ENCODE measurements at regions not wholly inside any gene's neighbourhood (a gene's known extent, or its start where the extent isn't known, plus 50 kb on each side); places are given as distances from the start of the nearest gene placed in this dataset.

DNA sequence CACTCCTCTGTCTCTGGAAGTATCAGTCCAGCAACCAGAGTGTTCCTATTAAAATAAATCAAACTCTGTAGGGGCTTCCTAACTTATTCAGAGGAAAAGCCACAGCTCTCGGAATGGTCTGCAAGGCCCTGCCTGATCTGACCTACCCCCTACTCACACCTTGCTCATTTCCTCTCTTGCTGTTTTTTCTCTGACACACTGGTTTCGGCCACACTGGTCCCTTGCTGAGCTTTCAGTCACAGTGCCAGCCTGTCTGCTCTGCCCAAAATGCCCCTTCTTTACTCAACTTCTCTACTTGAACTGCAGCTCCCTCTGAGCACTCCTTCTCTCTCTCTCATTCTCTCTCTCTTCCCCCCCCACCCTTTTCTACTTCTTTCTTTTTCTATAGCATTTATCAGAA is 430.2 kb downstream of the UTRN start:
- no peak for DNase-seq (ENCODE audit: low read depth in 2 of 2, low spot score in 1 of 2)

DNA sequence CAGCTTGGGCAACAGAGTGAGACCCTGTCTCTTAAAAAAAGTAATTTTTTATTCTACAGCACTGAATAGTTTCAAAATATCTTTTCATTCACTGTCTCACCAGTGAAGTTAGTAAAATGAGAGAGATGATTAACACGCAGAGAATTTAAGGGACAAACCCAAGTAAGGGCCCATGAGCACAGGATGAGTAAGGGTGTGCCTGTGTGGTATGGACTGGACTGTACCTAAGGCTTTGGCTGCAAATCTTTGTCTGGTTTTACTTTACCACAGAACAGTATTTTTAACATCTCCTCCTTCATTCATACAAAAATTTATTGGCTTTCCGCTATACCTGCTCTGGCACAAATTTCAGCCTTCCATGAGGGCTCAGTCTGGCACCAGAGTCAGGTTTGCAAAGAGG is 433.3 kb downstream of the UTRN start:
- no peak for DNase-seq (ENCODE audit: low read depth in 2 of 2, low spot score in 1 of 2)

DNA sequence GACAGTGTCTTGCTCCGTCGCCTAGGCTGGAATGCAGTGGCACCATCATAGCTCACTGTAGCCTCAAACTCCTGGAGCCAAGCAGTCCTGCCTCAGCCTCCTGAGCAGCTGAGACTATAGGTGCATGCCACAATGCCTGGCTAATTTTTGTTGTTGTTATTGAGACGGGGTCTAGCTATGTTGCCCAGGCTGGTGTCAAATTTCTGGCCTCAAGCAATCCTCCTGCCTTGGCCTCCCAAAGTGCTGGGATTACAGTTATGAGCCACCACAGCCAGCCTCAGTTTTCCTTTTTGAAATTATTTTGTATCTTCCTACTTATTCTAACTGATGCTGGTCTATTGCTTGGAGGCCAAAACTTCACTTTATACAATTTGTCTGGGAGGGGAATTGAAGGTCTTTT is 436.1 kb downstream of the UTRN start:
- no peak for DNase-seq (ENCODE audit: low read depth in 2 of 2, low spot score in 1 of 2)

DNA sequence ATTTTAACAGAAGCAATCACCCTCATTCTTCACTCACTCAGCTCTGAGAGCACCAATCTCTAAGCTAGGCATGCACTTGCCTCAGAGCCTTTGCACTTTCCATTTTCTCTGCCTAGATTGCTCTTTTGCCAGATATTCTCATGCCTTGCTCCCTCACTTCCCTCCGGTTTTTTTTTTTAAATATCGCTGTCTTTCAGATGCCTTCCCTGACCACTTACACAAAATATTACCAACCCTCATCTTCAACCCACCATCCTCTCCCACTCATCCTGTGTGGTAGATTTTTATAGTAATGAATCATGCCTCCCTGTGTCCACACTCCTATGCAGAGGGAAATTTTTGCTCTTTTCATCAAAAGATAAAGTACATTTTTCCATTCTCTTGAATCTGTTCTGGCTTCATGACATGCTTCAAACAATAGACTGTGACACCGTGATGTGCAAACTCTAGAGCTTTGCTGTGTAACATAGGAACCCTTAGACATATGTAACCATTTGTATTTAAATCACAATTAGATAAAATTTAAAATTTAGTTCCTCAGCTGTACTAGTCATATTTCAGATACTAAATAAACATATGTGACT is 437.1 kb downstream of the UTRN start:
- no peak for DNase-seq (ENCODE audit: low read depth in 2 of 2, low spot score in 1 of 2)

DNA sequence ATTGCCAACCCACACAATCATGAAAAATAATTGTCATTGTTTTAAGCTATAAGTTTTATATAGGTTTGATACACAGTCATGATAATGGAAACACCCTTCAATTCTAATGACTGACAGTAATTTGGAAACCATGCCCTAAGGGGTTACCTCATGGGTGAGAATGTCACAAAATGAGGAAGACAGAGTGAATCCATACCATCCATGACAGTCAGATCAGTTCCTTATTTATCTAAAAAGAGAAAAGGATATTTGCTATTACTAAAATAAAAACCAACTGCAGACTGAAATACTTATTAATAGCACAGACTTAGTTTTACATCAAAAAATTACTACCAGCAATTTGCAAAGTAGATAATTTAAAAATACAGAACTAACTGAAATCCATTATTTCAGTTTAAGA is 437.8 kb downstream of the UTRN start:
- DNase-seq (ENCODE audit: low read depth in 2 of 2, low spot score in 1 of 2) = no peak

DNA sequence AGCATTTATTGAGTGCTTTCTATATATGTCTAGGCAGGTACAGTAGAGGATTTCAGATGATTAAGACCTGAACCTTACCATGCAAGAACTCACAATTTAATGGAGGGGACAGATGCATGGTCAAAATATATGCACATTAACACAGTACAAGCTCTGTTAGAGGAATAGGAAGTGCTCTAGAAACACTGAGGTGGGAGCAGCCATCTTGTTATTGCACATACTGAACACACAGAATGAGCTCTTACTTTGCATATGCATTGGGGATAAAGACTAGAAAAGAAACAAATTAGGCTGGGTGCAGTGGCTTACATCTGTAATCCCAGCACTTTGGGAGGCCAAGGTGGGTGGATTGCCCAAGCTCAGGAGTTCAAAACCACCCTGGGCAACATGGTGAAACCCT is 438.3 kb downstream of the UTRN start:
- DNase-seq (ENCODE audit: low read depth in 2 of 2, low spot score in 1 of 2) = no peak

DNA sequence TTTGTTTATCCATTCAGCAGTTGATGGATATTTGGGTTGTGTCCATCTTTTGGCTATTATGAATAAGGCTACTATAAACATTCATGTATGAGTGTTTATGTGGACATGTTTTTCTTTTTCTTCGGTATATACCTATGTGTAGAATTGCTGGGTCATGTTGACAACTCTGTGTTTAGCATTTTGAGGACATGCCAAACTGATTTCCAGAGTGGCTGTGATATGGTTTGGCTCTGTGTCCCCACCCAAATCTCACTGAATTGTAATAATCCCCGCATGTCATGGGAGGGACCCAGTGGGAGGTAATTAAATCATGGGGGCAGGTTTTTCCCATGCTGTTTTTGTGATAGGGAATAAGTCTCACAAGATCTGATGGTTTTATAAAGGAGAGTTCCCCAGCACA is 439.7 kb downstream of the UTRN start:
- no peak for DNase-seq (ENCODE audit: low read depth in 2 of 2, low spot score in 1 of 2)

DNA sequence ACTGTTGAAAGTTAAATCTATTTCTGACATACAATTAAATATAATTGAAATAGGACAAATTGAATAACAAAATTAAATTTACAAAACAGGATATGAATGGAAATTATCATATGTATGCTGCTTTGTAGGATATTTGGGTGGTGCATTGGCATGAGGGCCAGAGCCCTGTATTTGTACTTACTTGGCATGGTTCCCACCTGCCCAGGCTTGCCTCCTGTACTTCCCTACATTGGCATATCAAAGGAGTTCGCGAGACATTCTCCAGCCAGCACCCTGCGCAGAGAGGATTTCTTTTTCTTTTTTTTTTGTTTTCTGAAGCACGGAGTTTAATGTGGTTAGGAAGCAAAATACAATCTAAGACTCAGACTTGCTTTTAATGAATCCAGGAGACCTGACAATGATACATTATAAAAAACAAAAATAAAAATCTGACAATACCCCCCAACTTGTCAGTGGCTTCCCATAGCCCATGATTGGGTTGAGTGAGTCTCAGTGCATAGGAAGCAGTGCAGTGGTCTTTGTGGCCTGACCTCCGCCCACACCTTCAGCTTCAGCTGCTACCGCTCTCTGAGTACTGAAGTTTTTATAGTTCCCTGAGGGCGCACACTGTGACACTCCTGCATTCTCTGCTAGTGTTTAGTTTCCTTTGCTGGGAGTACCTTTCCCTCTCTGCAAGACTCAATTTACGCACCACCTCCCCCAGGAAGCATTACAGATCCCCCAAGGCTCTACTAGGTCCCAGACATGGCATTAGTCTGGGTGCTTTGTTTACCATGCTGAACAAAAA is 440.8 kb downstream of the UTRN start:
- DNase-seq (ENCODE audit: low read depth in 2 of 2, low spot score in 1 of 2) = peak in 1 of 2 donors; percentile 1

DNA sequence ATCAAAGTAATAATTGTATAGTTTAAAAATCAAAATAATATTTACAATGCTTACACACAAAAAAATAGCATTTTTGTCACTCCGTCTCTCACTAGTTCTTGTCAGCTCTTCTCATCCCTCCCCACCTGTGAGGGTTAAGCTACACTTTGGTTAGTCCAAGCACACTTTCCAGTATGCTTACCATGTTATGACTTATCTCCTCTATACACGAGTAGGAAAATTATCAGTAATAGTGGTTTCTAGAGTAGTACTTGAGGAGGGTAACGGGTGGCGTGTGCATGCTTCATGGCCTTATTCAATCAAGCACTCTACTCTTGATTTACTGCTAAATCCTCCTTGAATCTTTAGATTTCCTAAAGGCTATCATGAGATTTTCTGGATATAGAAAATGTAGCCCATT is 443.7 kb downstream of the UTRN start:
- DNase-seq (ENCODE audit: low read depth in 2 of 2, low spot score in 1 of 2) = no peak

DNA sequence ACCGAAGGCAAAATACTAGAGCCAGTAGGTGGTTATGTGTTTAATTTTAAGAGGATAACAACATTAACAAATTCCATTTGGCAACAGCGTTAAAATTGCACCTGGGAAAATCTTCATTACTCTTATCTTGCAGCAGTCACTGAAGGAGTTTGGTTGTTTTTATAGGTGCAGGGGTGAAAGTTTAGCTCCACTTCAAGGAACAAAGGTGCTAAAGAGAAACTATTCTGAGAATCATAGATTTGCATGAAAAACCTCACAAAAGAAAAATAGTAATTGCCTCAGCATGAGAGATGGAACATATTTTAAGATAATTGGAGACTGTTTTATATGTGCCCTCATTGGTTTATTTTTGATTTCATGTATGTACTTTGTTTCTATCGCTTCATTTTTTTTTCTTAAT is 444.4 kb downstream of the UTRN start:
- no peak for DNase-seq (ENCODE audit: low read depth in 2 of 2, low spot score in 1 of 2)

DNA sequence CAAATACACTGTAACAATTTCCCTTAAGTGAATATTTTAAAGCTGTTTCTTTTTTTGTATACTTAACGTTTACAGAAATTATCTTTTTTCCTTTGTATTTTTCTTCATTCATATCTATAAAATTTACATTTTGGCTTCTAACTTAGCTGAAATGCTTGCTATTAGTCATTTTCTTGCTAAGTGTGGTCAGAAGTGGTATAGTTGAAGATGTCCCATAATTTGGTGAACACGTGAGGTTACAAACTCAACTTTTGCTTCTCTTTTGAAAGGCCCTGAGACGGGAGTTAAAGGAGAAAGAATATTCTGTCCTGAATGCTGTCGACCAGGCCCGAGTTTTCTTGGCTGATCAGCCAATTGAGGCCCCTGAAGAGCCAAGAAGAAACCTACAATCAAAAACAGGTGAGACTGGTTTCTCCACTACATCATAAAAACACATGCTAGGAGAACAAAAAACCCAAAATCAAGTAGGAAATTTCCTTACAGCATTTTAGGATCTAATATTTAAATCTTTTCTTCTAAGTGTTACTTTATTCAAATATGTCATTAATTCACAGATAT is 445.0 kb downstream of the UTRN start:
- DNase-seq (ENCODE audit: low read depth in 2 of 2, low spot score in 1 of 2) = no peak

DNA sequence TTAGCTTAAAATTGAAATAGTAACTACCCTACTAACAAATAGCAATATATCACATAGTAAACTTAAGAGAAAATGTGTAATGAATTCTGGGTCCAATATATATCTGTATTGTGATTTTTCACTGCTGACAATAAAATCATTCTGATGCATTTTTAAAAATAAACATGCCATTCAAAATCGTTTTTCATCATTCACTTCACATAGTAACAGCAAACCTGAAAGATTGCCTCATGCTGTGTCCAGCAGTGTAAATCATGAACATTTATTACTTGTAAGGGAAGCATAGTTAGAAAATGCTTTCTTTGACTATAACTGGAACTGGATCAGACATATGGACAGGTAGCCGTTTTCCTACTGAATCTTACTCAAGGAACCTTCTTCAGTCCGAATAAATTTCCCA is 446.1 kb downstream of the UTRN start:
- no peak for DNase-seq (ENCODE audit: low read depth in 2 of 2, low spot score in 1 of 2)

DNA sequence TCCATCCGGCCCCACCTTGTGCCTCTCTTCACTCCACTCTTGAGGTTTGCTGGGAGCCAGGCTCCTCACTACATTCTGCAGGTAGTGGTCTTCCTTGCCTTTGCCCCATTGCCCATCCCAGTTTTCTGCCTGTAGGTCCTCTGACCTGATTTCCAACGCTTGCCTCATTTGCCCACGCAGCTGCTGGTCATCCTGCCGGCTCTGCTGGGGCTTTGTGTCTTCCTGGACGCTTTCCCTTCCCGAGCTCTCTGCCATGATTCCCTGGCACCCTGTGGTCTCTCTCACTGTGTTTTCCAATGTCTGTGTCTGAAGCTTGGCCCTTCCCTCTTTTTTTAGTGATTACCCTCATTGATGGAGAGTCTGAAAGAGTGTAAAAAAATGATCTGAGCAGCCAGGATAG is 451.6 kb downstream of the UTRN start:
- no peak for DNase-seq (ENCODE audit: low read depth in 2 of 2, low spot score in 1 of 2)

DNA sequence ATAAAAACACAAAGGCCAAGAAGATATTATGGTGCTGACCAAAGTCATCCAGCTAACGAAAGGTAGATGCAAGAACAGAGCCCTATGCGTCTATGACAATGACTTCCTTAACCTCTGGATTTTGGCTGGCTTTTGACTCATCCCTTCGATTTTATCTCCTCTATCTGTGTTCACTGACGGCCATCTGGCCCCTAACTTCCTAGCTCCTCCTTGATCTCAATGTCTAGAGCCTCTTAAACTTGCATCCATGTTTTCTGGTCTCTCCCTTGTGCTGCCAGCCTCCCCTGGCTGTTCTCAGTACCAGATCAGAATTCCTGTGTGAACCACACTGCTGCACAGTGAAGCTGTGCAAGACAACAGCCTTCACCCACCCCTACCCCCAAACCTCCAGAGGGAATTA is 452.9 kb downstream of the UTRN start:
- no peak for DNase-seq (ENCODE audit: low read depth in 2 of 2, low spot score in 1 of 2)

DNA sequence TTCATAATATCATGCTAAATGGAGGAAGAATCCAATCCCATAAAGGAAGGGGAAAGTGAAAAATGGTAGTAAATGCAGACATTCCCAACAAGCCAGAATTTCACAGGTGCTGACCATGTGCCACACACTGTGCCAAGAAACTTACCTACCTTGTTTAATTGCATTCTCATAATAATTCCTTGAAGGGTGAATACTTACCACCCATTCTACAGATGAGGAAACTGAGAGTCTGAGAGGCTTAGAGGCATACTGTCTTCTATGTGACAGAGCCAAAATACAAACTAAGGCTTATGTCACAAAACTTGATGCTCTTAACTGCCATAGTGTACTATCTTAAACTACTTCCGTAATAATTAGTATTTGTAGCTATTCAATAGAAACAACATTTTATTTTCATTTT is 454.7 kb downstream of the UTRN start:
- DNase-seq (ENCODE audit: low read depth in 2 of 2, low spot score in 1 of 2) = no peak

DNA sequence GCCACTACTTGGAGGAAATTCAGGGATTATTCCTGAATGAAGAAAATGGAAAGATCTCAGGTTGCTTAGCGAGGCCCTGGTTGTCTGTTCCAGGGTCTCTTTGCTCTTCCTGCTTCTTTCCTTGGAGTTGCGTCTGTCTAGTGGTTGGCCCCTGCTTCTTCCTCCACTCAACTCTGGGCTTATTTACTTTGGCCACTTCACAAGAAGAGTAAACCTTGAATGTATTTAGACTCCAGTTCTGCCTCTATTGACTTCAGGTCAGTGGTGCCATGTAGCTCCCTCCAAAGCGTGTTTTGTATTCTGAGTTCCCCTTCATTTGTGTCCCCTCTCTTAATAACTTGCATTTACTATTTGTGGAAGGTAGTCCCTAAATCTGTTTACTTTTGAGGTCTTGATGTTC is 456.5 kb downstream of the UTRN start:
- DNase-seq (ENCODE audit: low read depth in 2 of 2, low spot score in 1 of 2) = no peak

DNA sequence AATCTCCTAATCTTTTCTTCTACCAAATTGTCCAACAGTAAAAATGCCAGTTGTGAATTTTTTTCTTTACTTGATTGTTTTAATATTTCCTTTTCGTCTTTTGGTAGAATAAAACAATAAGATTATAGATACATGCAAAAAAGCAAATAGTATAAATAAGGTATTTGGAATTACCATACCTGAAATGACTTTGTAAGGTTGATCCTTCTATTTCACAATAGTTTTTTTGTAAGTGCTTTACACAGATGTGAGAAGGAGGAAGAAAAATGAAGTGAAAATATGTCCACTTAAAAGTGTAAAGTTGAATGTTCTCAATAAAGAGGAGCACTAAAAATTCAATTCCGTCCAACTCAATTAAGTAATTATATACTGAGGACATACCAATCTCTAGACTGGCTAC is 457.6 kb downstream of the UTRN start:
- DNase-seq (ENCODE audit: low read depth in 2 of 2, low spot score in 1 of 2) = no peak

DNA sequence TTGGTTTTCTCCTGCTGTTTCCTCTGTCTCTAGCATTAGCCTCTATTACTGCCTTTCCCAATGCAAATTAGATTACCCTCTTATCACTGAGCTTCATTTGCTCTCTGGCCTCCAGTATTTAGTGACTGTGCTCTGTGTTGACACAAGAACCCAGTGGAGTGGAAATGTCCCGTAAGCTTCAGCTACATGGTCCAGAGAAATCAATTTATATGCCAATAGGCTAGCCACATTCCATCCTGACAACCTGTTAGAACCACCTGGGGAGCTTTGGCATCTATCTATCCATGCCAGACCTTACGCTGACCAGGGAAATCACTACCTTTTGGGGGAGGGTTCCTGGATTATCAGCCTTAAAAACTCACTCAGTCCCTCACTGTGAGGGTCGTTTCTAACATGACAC is 459.6 kb downstream of the UTRN start:
- DNase-seq (ENCODE audit: low read depth in 2 of 2, low spot score in 1 of 2) = no peak

DNA sequence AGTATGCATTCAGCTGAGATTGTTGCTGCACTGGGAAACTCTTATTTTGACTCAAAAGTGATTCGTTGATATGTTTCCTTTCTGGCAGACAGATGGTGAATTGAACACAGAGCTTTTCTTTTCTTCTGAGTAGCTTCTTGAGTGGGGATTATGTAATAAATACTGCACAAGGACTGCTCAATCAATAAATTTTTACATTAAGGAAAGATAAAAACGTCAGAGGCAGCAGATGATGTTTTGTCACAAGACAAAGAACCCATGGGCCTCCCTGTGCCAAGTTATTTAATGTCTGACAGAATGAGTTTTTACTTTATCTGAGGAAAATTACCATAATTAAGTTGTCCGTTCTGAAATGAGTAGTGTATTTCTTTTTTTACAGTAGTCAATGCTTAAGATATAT is 460.3 kb downstream of the UTRN start:
- DNase-seq (ENCODE audit: low read depth in 2 of 2, low spot score in 1 of 2) = no peak

DNA sequence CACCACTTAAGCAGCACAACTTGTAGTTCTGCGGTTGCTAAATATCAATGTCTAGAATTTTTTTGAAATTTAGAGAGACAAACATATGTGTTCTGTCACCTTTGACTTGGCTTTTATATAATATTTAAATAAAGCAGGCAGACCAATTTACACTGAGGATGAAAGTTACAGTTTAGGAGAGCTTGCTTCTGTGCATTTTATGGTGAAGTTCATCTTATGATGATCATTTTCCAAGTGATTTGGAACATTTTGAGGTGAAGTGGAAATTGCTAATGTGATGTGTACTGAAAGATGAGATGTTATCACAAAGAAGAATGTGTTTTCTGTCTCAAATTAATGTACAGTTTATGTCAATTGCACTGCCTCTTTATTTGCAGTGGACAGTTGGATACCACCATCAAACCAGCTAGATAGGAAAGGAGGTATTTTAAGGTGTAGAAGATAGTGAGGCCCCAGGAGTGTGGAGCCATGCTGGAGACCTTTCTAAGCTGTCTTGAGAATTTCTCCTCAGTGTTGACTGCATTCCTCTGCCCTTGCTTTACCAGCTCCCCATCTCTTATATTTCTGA is 461.9 kb downstream of the UTRN start:
- no peak for DNase-seq (ENCODE audit: low read depth in 2 of 2, low spot score in 1 of 2)

DNA sequence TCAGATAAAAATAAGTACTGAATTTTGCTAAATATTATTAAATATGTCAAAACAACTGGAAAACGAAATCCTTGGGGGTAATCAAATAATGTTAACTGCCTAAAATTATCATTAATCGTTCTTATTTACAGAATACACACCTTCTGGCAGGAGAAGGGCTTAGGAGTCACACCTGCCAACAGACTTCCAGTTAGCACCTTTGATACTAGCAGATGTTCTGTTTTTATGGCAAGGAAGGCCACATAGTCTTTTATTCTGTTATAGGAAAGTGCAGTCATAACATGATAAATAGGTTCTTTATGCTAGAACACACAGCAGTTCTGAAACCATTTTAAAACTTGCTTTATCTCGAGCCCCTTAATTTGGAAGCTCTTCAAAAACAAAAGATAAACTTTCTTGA is 464.1 kb downstream of the UTRN start:
- DNase-seq (ENCODE audit: low read depth in 2 of 2, low spot score in 1 of 2) = no peak

DNA sequence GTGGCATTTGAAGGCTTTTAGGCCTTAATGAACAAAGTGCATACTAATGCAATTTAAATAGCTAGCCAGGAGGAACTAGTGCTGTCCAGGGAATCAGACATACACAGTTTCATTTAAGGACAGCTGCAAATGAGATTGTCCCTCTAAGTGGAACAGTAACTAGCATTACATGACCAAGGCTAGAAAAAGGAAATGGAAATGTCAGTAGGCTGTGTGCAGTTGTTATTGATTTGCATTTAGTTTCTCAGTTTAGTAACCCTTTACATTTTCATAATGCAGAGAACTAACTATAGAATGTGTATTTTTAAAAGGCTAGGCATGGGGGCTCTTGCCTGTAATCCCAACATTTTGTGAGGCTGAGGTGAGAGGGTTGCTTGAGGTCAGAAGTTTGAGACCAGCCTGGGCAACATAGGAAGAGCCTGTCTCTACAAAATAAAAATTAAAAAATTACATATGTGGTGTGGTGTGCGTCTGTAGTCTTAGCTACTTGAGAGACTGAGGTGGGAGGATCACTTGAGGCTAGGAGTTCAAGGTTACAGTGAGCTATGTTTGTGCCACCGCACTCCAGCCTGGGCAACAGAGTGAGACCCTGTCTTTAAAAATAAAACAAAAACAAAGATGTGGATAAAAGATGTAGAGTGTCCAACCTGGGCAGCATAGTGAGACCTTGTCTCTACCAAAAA is 468.0 kb downstream of the UTRN start:
- DNase-seq (ENCODE audit: low read depth in 2 of 2, low spot score in 1 of 2) = no peak
